GM12874 (cell line): ENCODE measurements at regions not wholly inside any gene's neighbourhood (a gene's known extent, or its start where the extent isn't known, plus 50 kb on each side); places are given as distances from the start of the nearest gene placed in this dataset.

Experiments used
- TF ChIP-seq, protein P1 (sequence below): IDR thresholded peaks from 2 replicates; pipeline ENCODE4 v1.5.1; 2011; ENCODE audit warnings: low read depth, mild to moderate bottlenecking, control low read depth, low read length, moderate library complexity; ENCODE audit not compliant: insufficient read depth

DNA sequence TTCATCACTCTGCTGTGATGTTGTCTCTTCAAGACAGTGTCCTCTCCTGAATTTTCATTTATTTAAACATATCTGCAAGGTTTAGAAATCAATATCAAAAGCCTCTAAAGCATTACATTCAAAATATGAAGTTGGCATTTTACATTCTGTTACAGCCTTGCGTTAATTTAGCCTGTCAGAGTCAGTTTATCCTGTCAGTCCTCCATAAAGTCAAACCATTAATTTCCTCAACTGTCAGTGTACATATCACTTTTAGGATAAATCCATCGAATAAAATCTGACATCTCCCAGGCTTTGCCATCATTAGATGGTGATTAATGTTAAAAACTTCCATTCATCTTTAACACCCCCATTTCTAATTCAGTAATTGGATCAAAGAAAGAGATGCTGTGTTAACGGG, 77.0 kb downstream of the NPY start:
- TF ChIP-seq, protein P1, sequence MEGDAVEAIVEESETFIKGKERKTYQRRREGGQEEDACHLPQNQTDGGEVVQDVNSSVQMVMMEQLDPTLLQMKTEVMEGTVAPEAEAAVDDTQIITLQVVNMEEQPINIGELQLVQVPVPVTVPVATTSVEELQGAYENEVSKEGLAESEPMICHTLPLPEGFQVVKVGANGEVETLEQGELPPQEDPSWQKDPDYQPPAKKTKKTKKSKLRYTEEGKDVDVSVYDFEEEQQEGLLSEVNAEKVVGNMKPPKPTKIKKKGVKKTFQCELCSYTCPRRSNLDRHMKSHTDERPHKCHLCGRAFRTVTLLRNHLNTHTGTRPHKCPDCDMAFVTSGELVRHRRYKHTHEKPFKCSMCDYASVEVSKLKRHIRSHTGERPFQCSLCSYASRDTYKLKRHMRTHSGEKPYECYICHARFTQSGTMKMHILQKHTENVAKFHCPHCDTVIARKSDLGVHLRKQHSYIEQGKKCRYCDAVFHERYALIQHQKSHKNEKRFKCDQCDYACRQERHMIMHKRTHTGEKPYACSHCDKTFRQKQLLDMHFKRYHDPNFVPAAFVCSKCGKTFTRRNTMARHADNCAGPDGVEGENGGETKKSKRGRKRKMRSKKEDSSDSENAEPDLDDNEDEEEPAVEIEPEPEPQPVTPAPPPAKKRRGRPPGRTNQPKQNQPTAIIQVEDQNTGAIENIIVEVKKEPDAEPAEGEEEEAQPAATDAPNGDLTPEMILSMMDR, result no peak

DNA sequence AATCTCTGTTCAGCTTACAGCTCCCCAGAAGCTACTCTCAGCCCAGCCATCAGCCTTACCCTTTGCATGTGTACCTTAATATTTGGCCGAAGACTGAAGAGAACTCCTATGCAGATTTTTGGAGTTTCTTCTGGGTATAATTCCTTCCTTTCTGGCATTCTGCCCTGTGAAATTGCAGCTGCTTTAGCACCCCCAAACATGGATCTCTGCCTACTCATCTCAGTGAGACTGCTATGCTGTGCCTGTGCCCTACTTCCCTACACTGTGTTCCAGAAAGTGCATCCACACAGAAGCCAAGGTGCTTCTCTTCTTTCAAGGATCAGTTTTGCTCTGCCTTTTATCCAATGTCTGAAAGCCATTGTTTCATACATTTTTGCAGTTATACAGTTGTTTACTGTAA, 81.6 kb downstream of the NPY start:
- TF ChIP-seq, protein P1, result no peak

DNA sequence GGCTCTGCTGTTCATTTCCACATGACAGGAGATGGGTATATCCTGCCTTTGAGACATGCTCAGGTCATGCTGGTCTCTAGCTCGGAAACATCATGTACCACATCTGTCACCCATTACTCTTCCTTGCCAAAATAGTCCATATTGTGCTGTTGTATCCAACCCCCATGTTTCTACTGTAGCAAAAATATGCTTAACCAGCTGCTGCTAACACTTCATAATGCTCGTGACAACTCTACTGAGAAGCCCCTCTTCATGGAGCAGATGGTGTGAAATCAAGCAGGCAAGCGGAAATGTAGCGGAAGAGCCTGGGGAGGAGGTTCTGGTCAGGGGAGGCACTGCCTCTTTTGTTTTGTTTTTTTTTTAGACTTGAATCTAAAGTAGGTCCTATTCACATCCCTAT, 82.9 kb downstream of the NPY start:
- TF ChIP-seq, protein P1, result no peak

DNA sequence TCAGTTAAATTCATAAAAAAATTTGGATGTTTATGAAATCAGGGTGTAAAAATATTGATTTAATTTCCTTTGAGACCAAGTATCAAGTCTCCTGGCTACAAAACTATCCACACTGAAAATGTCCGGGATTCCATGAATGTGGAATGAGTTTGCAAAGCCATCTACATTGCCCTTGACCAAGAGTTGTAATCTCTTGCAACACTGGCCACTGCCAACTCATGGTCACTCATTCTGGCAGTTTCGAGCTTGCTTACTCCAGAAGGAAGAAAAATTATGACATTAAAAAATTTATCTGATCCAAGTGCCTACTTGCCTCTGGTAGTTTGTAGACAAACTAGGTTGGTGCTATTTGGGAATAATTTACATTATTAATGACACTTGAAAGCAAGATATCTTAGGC, 84.2 kb downstream of the NPY start:
- TF ChIP-seq, protein P1, result no peak

DNA sequence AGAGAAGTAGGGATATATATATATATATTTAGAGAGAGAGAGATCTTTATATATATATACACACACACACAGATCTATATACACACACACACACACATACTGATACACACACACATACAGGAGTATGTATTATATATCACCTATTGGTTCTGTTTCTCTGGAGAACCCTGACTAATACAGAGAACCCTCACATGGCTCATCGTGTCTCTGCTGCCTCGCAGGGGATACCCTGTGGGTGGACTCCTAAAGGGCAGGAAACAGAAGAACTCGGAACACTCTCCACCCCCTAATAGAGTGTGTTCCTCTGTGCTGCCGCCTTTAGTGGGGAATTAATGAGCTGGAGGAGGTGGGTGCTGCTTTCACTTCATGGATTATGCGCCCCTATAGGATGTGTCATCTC, 86.6 kb downstream of the NPY start:
- TF ChIP-seq, protein P1, result no peak

DNA sequence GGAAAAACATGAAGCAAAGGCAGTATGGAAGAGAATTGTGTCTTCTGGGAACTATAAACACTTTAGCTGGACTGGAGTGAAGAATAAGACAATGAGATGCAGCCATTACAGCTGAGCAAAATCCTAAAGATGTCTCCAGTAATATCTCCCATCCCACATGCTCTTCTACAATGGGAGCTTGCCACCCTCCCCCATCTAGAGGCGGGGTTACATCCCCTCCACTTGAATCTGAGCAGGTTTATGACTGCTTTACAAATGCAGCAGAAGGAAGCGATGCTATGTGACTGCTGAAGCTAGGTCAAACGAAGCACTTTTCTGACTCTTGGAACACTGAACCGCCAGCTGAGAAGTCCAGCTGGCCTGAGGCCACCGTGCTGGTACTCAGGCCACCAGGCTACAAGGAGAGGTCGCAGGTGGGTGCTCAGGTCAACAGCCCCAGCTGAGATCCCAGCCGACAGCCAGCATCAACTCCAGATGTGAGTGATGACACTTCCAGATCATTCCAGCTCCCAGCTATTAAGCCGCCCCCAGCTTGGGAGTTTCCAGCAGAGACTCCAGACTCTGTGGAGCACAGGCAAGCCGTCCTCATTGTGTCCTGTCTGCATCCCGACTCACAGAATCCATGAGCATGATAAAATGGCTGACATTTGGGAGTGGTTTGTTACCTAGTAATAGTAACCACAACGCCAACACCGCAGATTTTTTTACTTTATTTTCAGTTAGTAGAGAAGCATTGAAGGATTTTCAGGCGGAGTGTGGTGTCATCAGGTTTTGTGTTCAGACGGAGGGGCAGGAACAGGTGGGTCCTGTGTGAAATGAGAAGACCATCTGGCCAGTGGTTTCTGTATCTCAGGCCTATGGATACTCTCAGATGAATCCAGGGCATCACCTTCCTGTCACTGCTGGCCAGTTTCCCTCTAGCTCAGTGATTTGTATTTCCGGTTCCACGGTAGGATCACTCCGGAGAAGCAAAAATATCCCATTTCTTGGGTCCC, 89.3 kb downstream of the NPY start:
- TF ChIP-seq, protein P1, result no peak

DNA sequence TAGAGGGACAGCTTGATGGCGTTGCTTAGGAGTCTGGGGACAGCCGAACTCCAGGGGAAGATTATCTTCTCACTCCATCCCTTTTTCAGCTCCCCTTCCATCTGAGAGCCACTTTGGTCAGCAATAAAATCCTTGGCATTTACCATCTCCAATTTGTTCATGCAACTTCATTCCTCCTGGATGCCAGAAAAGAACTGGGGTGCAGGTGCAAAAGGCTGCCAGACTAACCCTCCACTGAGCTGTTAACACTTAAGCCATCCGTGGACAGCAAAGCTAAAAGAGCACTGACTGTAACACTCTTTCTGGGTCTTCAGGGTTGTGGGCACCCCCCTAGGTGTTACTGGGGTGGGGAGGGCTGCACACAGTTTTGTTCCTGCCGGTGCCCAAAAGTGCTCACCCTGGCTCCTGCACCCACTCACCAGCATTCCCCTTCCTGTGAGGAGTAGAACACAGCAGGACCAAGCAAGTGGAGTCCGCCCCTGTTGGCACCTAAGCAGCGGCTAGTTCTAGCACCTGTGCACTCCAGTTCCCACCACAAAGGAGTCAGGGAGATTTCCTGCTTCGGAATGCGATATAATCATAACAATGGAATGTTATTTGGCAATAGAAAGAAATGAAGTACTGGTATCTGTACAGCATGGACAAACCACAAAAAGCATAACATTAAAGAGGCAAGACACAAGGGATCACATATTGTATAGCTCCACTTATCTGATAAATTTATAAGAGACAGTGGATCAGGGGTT, 95.1 kb downstream of the NPY start:
- TF ChIP-seq, protein P1, result no peak
